Bronchial epithelial cell (primary cell): ENCODE measurements at regions not wholly inside any gene's neighbourhood (a gene's known extent, or its start where the extent isn't known, plus 50 kb on each side); places are given as distances from the start of the nearest gene placed in this dataset.

Experiments used
- DNase-seq: peaks from one replicate; pipeline ENCODE4 v3.0.0-alpha.2; 2010; ENCODE audit warnings: low read depth
- FAIRE-seq: peaks from 2 replicates; lab custom pipeline; 2011; peaks lifted over from hg19 to GRCh38; lab: Jason Lieb, UNC
- H3K27me3 ChIP-seq: 2 replicates; pipeline ENCODE4 v1.5.1; 2011; ENCODE audit warnings: low read length; ENCODE audit not compliant: control insufficient read depth, insufficient read depth
- H3K36me3 ChIP-seq: 2 replicates; pipeline ENCODE4 v1.5.1; 2011; ENCODE audit warnings: low read length; ENCODE audit not compliant: control insufficient read depth, insufficient read depth
- H3K4me3 ChIP-seq: 2 replicates; pipeline ENCODE4 v1.5.1; 2011; ENCODE audit warnings: mild to moderate bottlenecking, low read depth, low read length, control low read depth
- CTCF ChIP-seq: IDR thresholded peaks from 2 replicates; pipeline ENCODE4 v1.5.1; 2011; ENCODE audit warnings: mild to moderate bottlenecking, moderate library complexity, low read length, control low read depth, inconsistent platforms; ENCODE audit not compliant: insufficient read depth, severe bottlenecking

GRCh38 chr18:78849046-78849445 lies 130.6 kb upstream of the SALL3 start:
- Histone ChIP-seq H3K36me3 (no peaks in the 10 kb centered on the region), H3K27me3 (no peaks in the 10 kb centered on the region), H3K4me3 (no peak overlapping the region)
- no peak for TF ChIP-seq CTCF
- DNase-seq (no peak), FAIRE-seq (no peak)

GRCh38 chr18:78849458-78849857 lies 130.2 kb upstream of the SALL3 start:
- H3K36me3 ChIP-seq: no peaks in the 10 kb centered on the region
- FAIRE-seq (no peak), DNase-seq (no peak)
- TF ChIP-seq CTCF: no peak
- H3K4me3 ChIP-seq: no peak overlapping the region
- H3K27me3 ChIP-seq: no peaks in the 10 kb centered on the region

- no peak for TF ChIP-seq CTCF
- DNase-seq: no peak
- no peaks in the 10 kb centered on the region for H3K36me3 ChIP-seq
- H3K27me3 ChIP-seq: no peaks in the 10 kb centered on the region
- H3K4me3 ChIP-seq: no peak overlapping the region
- FAIRE-seq: no peak
These were observed 126.3 kb upstream of the SALL3 start for GRCh38 chr18:78853341-78853740.

GRCh38 chr18:78855188-78855587 lies 124.4 kb upstream of the SALL3 start:
- no peak for FAIRE-seq

GRCh38 chr18:78856569-78857313 lies 122.9 kb upstream of the SALL3 start:
- no peak for TF ChIP-seq CTCF
- FAIRE-seq (no peak), DNase-seq (no peak)
- Histone ChIP-seq H3K27me3 (no peaks in the 10 kb centered on the region), H3K36me3 (no peaks in the 10 kb centered on the region), H3K4me3 (no peak overlapping the region)

More at GRCh38 chr18:78855188-78855587, 124.4 kb upstream of the SALL3 start:
- DNase-seq: no peak
- no peak for TF ChIP-seq CTCF
- H3K36me3 ChIP-seq: no peaks in the 10 kb centered on the region
- H3K4me3 ChIP-seq: no peak overlapping the region
- H3K27me3 ChIP-seq: no peaks in the 10 kb centered on the region
